Cardiac fibroblast (primary cell): ENCODE measurements at regions not wholly inside any gene's neighbourhood (a gene's known extent, or its start where the extent isn't known, plus 50 kb on each side); places are given as distances from the start of the nearest gene placed in this dataset.
"Not testable (repeated sequence)": the region's sequence is repeated elsewhere in the genome, so short reads cannot be mapped to it uniquely, and the experiment has no call there.

Experiments
- DNase-seq, 2 donors: peaks; one replicate each; pipeline versions ENCODE4 v3.0.0 to v3.0.0-alpha.2; 2010; ENCODE audit warnings: low read depth in 2 of 2
- H3K4me3 ChIP-seq, 2 donors: replicated peaks in 1 of 2; 1 replicate in 1 of 2; 2 replicates in 1 of 2; pipeline ENCODE4 v1.5.1; 2011; ENCODE audit warnings: low read depth in 2 of 2, low read length in 2 of 2, mild to moderate bottlenecking in 2 of 2, moderate library complexity in 1 of 2
- CTCF ChIP-seq: IDR thresholded peaks from one replicate; pipeline ENCODE4 v1.5.1; 2011; ENCODE audit warnings: low read depth, mild to moderate bottlenecking, low read length, inconsistent platforms

- DNase-seq, H3K4me3 ChIP-seq: not testable (repeated sequence)
Measured at GRCh38 chr21:9675811-9676210, 845.6 kb upstream of the TPTE start.

GRCh38 chr21:9679029-9679428 lies 842.4 kb upstream of the TPTE start:
- not testable (repeated sequence) for DNase-seq, H3K4me3 ChIP-seq

GRCh38 chr21:9688945-9689344 lies 832.4 kb upstream of the TPTE start:
- not testable (repeated sequence) for H3K4me3 ChIP-seq, DNase-seq

- not testable (repeated sequence) for DNase-seq, H3K4me3 ChIP-seq
Measured at GRCh38 chr21:9690981-9691380, 830.4 kb upstream of the TPTE start.

GRCh38 chr21:9695759-9696158 lies 825.6 kb upstream of the TPTE start:
- not testable (repeated sequence) for DNase-seq, H3K4me3 ChIP-seq

GRCh38 chr21:9697751-9698150 lies 823.6 kb upstream of the TPTE start:
- not testable (repeated sequence) for DNase-seq, H3K4me3 ChIP-seq

GRCh38 chr21:9705016-9705415 lies 816.4 kb upstream of the TPTE start:
- DNase-seq, H3K4me3 ChIP-seq: not testable (repeated sequence)

- not testable (repeated sequence) for H3K4me3 ChIP-seq, DNase-seq
Measured at GRCh38 chr21:9705455-9705854, 815.9 kb upstream of the TPTE start.

- DNase-seq, H3K4me3 ChIP-seq: not testable (repeated sequence)
Measured at GRCh38 chr21:9724542-9724941, 796.8 kb upstream of the TPTE start.

GRCh38 chr21:9727187-9727586 lies 794.2 kb upstream of the TPTE start:
- DNase-seq, H3K4me3 ChIP-seq: not testable (repeated sequence)

- not testable (repeated sequence) for DNase-seq
Measured at GRCh38 chr21:9728219-9728992, 793.0 kb upstream of the TPTE start.

GRCh38 chr21:9730866-9731265 lies 790.5 kb upstream of the TPTE start:
- no peak for DNase-seq
- no peak overlapping the region for H3K4me3 ChIP-seq
- no peak for TF ChIP-seq CTCF

More at GRCh38 chr21:9728219-9728992, 793.0 kb upstream of the TPTE start:
- H3K4me3 ChIP-seq, result not testable (repeated sequence)

- DNase-seq, result not testable (repeated sequence)
Measured at GRCh38 chr21:9731317-9731716, 790.1 kb upstream of the TPTE start.

GRCh38 chr21:9732605-9733004 lies 788.8 kb upstream of the TPTE start:
- H3K4me3 ChIP-seq, DNase-seq: not testable (repeated sequence)

More at GRCh38 chr21:9731317-9731716, 790.1 kb upstream of the TPTE start:
- H3K4me3 ChIP-seq, result not testable (repeated sequence)

GRCh38 chr21:9733761-9734558 lies 787.4 kb upstream of the TPTE start:
- not testable (repeated sequence) for H3K4me3 ChIP-seq, DNase-seq
